ENCODE measurements at regions not wholly inside any gene's neighbourhood (a gene's known extent, or its start where the extent isn't known, plus 50 kb on each side); places are given as distances from the start of the nearest gene placed in this dataset.

DNA sequence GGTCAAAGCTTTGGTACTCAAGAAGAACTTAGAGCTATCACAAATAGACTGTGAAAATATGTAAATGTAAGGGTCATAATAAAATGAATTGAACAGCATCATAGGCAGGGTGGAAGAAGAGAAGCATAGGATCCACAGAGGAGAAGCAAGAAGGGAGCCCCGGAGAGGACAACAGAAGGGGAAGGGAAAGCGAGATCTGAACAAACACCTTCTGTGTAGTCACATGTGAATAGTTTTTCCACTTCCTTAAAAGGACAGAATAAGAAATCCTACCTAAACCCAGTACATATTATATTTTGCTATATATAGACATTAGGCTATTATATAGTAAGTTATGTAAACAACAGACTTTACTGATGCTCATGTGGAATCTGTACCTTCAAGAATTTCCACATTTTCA is 160.2 kb downstream of the DKK1 start:
- TF ChIP-seq, protein P1, sequence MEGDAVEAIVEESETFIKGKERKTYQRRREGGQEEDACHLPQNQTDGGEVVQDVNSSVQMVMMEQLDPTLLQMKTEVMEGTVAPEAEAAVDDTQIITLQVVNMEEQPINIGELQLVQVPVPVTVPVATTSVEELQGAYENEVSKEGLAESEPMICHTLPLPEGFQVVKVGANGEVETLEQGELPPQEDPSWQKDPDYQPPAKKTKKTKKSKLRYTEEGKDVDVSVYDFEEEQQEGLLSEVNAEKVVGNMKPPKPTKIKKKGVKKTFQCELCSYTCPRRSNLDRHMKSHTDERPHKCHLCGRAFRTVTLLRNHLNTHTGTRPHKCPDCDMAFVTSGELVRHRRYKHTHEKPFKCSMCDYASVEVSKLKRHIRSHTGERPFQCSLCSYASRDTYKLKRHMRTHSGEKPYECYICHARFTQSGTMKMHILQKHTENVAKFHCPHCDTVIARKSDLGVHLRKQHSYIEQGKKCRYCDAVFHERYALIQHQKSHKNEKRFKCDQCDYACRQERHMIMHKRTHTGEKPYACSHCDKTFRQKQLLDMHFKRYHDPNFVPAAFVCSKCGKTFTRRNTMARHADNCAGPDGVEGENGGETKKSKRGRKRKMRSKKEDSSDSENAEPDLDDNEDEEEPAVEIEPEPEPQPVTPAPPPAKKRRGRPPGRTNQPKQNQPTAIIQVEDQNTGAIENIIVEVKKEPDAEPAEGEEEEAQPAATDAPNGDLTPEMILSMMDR (IDR thresholded peaks at IDR 0.05; ENCODE audit: borderline replicate concordance, extremely low read depth, low read length, poor library complexity, severe bottlenecking), result no peak
- no peak for TF ChIP-seq EZH2 (IDR thresholded peaks at IDR 0.05; ENCODE audit: borderline replicate concordance, low read depth, low read length, severe bottlenecking)

Measured in DND-41 (cell line).